Psoas muscle (tissue), 7 donors: ENCODE measurements at regions not wholly inside any gene's neighbourhood (a gene's known extent, or its start where the extent isn't known, plus 50 kb on each side); places are given as distances from the start of the nearest gene placed in this dataset.

ENCODE experiments used
- ATAC-seq, 4 donors: fragments of 200-7000 bp; cut with Tn5 transposase; one replicate each; pipeline ENCODE4 v1.9.1; 2020; ENCODE audit warnings: moderate library complexity in 3 of 4, mild to moderate bottlenecking in 2 of 4
- DNase-seq, 2 donors: peaks; one replicate each; pipeline ENCODE4 v3.0.0-alpha.2; 2020
- H3K27ac ChIP-seq: fragments of 200-600 bp; one replicate; pipeline ENCODE4 v1.8.0; 2022
- H3K27me3 ChIP-seq, 3 donors: fragments of 200-600 bp in 1 of 3; one replicate each; pipeline versions ENCODE4 v1.6.1 to v1.8.0; 2013 to 2022; ENCODE audit warnings: low read length in 2 of 3, mild to moderate bottlenecking in 2 of 3, moderate library complexity in 1 of 3; ENCODE audit not compliant: insufficient read depth in 3 of 3
- H3K36me3 ChIP-seq, 2 donors: fragments of 200-600 bp in 1 of 2; one replicate each; pipeline versions ENCODE4 v1.6.1 to v1.8.0; 2013 to 2022; ENCODE audit warnings: low read depth in 1 of 2, mild to moderate bottlenecking in 1 of 2, moderate library complexity in 1 of 2; ENCODE audit not compliant: insufficient read depth in 1 of 2
- H3K4me1 ChIP-seq: fragments of 200-600 bp; one replicate; pipeline ENCODE4 v1.8.0; 2022
- H3K4me3 ChIP-seq: fragments of 200-600 bp; one replicate; pipeline ENCODE4 v1.8.0; 2022; ENCODE audit warnings: mild to moderate bottlenecking
- H3K9me3 ChIP-seq: fragments of 200-600 bp; one replicate; pipeline ENCODE4 v1.8.0; 2022
- CTCF ChIP-seq: fragments of 200-600 bp; IDR thresholded peaks from one replicate; pipeline ENCODE4 v1.8.0; 2022; ENCODE audit warnings: antibody characterized with exemption
- WGBS, 3 donors: extraction: QIAGEN DNeasy Blood & Tissue Kit; methylation state at CpG; one replicate each; pipeline versions ENCODE4 v1.1.6 to v1.1.7; 2013; 5-methylcytosine and 5-hydroxymethylcytosine counted together
- intact Hi-C, 2 donors: fragments of 100-400 bp; cut with DNase I; formaldehyde crosslinking; loops; one replicate each; pipeline versions ENCODE4 v1.11.0 to v1.14.2; 2022
- donor health status: healthy with polysubstance abuse.
- donor health status: DM: no; HTN: no; CAD: no; lungs with moderate emphysema.
- donor health status: Bipolar disorder and iron deficiency.
- donor health status: healthy.
- donor health status: DM: yes; HTN: yes; CAD: no.
- donor health status: DM: no; HTN: no; CAD: no.
- donor health status: DM: yes; HTN: yes; CAD: no.

GRCh38 chr4:181319629-181320028 lies 923.6 kb upstream of the TENM3 start:
- 15 to 27% (median 19%) methylated on average over 5 of the region's 5 CpGs for WGBS, 3 donors
- peaks cover 7% of the 10 kb centered on the region for H3K4me1 ChIP-seq
- no peaks in the 10 kb centered on the region for H3K27me3 ChIP-seq
- H3K36me3 ChIP-seq, result no peaks in the 10 kb centered on the region
- no peak overlapping the region for H3K27ac ChIP-seq
- no peak overlapping the region for H3K4me3 ChIP-seq
- intact Hi-C loops, result no loop called here
- peaks cover 3% of the 10 kb centered on the region for H3K9me3 ChIP-seq
- TF ChIP-seq CTCF, result no peak
- DNase-seq (no peak), ATAC-seq (peak in 2 of 4 donors; percentile 46 to 56)

GRCh38 chr4:181323061-181323460 lies 920.1 kb upstream of the TENM3 start:
- TF ChIP-seq CTCF, result no peak
- Histone ChIP-seq H3K4me1 (peaks cover 7% of the 10 kb centered on the region), H3K27me3 (no peaks in the 10 kb centered on the region), H3K4me3 (no peak overlapping the region), H3K27ac (no peak overlapping the region), H3K9me3 (no peaks in the 10 kb centered on the region), H3K36me3 (no peaks in the 10 kb centered on the region)
- intact Hi-C loops, result no loop called here
- DNase-seq (no peak), ATAC-seq (no peak)
- 68 to 83% (median 68%) methylated on average over 2 of the region's 2 CpGs for WGBS, 3 donors

GRCh38 chr4:181330654-181331201 lies 912.5 kb upstream of the TENM3 start:
- no peaks in the 10 kb centered on the region for H3K4me1 ChIP-seq
- no peaks in the 10 kb centered on the region for H3K9me3 ChIP-seq
- H3K27ac ChIP-seq, result no peak overlapping the region
- no peaks in the 10 kb centered on the region for H3K36me3 ChIP-seq
- DNase-seq (no peak), ATAC-seq (no peak)
- no peaks in the 10 kb centered on the region for H3K27me3 ChIP-seq
- H3K4me3 ChIP-seq, result no peak overlapping the region
- intact Hi-C loops, result no loop called here
- TF ChIP-seq CTCF, result no peak
- 32 to 44% (median 38%) methylated on average over 4 of the region's 4 CpGs for WGBS, 3 donors

GRCh38 chr4:181331214-181331613 lies 912.0 kb upstream of the TENM3 start:
- no peak for TF ChIP-seq CTCF
- ATAC-seq (no peak), DNase-seq (no peak)
- intact Hi-C loops, result no loop called here
- H3K4me1 ChIP-seq, result no peaks in the 10 kb centered on the region
- H3K9me3 ChIP-seq, result no peaks in the 10 kb centered on the region
- H3K36me3 ChIP-seq, result no peaks in the 10 kb centered on the region
- H3K27me3 ChIP-seq, result no peaks in the 10 kb centered on the region
- H3K4me3 ChIP-seq, result no peak overlapping the region
- no peak overlapping the region for H3K27ac ChIP-seq
- 4 to 30% (median 16%) methylated on average over 1 of the region's 1 CpG for WGBS, 3 donors

GRCh38 chr4:181345931-181346330 lies 897.3 kb upstream of the TENM3 start:
- intact Hi-C loops, result no loop called here
- Histone ChIP-seq H3K4me3 (no peak overlapping the region), H3K9me3 (no peaks in the 10 kb centered on the region), H3K27ac (no peak overlapping the region), H3K36me3 (no peaks in the 10 kb centered on the region), H3K27me3 (no peaks in the 10 kb centered on the region), H3K4me1 (no peaks in the 10 kb centered on the region)
- TF ChIP-seq CTCF, result no peak
- no peak for DNase-seq
- ATAC-seq, result no peak
